ENCODE measurements at regions not wholly inside any gene's neighbourhood (a gene's known extent, or its start where the extent isn't known, plus 50 kb on each side); places are given as distances from the start of the nearest gene placed in this dataset.

DNA sequence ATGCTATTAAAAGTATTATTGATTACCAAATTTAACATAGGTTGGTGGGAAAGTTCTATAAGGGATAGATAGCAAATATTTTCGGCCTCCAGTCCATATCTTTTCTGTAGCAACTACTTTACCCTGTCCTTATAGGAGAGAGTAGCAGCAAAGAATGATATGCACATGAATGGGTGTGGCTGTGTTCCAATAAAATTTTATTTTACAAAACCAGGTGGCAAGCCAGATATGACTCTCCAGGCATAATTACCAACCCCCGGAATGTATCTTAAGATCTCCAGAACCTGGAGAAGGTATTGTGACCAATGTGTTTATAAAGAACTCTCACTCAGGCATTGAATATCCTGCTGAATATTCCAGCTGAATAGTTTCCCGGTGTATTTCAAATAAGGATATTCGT, 1461.2 kb downstream of the MAT2B start:
- Mint-ChIP-seq H3K4me3 (no peak overlapping the region), H3K36me3 (no peaks in the 10 kb centered on the region), H3K9me3 (no peaks in the 10 kb centered on the region), H3K27ac (no peak overlapping the region), H3K4me1 (no peaks in the 10 kb centered on the region), H3K27me3 (no peaks in the 10 kb centered on the region)
- no peak for ATAC-seq

DNA sequence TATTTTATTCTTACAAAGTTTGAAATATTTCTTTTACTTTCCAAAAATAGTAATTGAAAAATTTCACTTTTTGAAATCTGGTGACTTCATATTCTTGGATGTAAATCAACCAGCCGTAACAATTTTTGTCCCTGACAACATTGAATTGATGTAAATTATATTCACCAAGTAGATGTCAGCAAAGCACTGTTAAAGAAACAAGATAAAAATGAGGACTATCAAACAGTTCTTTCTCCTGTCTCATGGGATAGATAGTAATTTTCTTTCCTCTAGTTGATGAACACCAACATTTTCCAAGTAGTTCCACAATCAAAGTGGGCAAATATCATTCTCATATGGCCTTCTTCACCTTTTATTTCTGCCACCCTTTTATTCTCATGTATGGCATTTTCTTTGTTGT, 1461.9 kb downstream of the MAT2B start:
- Mint-ChIP-seq H3K4me3 (no peak overlapping the region), H3K9me3 (no peaks in the 10 kb centered on the region), H3K36me3 (no peaks in the 10 kb centered on the region), H3K27me3 (no peaks in the 10 kb centered on the region), H3K4me1 (no peaks in the 10 kb centered on the region), H3K27ac (no peak overlapping the region)
- ATAC-seq: no peak

DNA sequence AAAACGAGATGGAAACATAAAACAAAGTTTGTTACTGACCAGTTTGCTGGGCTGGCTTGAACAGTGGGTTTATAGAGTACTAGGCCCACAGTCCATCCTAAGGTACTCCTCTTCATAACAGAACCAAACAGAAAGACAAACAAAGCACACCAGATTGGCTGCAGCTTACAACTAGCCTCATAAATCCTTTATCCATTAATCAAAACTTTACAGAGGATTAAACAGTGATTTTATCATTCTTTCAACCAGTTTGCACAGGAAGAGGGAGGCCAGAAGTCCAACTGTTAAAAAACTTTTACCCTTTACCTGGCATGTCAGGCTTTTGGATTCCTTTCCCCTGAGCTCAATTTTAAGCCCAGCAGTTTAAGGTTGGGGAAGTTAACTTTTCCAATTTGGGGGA, 1467.6 kb downstream of the MAT2B start:
- Mint-ChIP-seq H3K27me3 (no peaks in the 10 kb centered on the region), H3K4me3 (no peak overlapping the region), H3K36me3 (no peaks in the 10 kb centered on the region), H3K27ac (no peak overlapping the region), H3K9me3 (peaks cover 15% of the 10 kb centered on the region), H3K4me1 (no peaks in the 10 kb centered on the region)
- no peak for ATAC-seq

DNA sequence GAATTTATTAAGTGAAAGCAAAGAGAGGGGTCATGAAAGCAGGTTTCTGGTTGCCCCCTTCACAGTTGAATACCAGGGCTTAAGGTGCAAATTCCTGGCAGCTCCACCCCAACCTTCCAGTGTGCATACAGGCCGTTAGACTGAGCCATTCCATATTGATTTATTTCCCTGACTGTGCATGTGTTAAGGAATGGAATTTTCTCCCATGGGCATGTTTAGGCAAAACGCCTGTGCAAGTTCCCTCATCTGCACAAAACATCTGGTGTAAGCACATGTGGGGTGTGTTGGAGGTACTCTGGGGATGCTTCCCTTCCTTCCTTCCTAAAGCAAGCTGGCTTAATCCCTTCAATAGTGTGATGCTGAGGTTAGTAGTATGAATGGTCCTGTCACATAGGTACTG, 1470.6 kb downstream of the MAT2B start:
- H3K36me3 Mint-ChIP-seq: no peaks in the 10 kb centered on the region
- H3K27ac Mint-ChIP-seq: no peak overlapping the region
- peaks cover 22% of the 10 kb centered on the region for H3K9me3 Mint-ChIP-seq
- no peaks in the 10 kb centered on the region for H3K27me3 Mint-ChIP-seq
- no peaks in the 10 kb centered on the region for H3K4me1 Mint-ChIP-seq
- no peak overlapping the region for H3K4me3 Mint-ChIP-seq
- ATAC-seq: no peak

DNA sequence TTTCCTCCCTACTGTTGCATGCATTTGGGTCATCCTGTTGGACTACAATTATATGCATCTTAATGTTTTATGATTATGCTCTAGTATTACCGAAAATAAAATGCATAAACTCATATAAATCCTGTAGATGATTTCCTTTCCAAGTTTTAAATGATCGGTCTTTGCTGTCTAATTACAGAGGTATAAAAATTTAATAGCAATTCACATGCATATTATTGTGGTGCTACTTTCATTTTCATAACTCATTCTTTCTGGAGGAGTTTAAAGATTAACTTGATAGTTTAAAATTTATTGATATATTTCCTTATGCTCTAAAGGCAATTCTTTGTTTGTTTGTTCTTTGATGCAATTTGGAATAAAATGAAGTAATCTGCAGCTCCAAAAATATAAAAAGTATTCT, 1475.1 kb downstream of the MAT2B start:
- Mint-ChIP-seq H3K9me3 (peaks cover 17% of the 10 kb centered on the region), H3K4me3 (no peak overlapping the region), H3K27ac (no peak overlapping the region), H3K4me1 (no peaks in the 10 kb centered on the region), H3K36me3 (no peaks in the 10 kb centered on the region), H3K27me3 (no peaks in the 10 kb centered on the region)
- ATAC-seq: no peak

DNA sequence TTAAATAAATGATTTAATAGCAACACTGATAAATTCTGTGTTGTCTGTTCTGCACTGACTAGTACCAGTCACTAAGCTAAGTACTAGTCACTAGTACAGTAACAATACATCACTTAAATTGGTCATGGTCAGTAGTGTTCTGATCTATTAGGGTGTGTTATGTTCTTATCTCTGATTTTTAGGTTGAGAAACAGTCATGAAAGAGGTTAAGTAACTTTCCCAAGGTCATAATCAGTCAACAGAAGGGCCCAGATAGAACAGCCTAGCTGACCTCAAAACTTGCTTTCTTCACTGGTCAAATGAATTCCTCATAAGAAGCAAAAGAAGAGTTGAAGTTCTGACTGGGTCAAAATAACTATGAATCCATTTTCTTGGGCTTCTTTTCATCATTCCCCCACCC, 1492.7 kb downstream of the MAT2B start:
- H3K27ac Mint-ChIP-seq: no peak overlapping the region
- H3K27me3 Mint-ChIP-seq: no peaks in the 10 kb centered on the region
- no peaks in the 10 kb centered on the region for H3K36me3 Mint-ChIP-seq
- no peaks in the 10 kb centered on the region for H3K4me1 Mint-ChIP-seq
- no peak overlapping the region for H3K4me3 Mint-ChIP-seq
- peaks cover 7% of the 10 kb centered on the region for H3K9me3 Mint-ChIP-seq
- no peak for ATAC-seq

DNA sequence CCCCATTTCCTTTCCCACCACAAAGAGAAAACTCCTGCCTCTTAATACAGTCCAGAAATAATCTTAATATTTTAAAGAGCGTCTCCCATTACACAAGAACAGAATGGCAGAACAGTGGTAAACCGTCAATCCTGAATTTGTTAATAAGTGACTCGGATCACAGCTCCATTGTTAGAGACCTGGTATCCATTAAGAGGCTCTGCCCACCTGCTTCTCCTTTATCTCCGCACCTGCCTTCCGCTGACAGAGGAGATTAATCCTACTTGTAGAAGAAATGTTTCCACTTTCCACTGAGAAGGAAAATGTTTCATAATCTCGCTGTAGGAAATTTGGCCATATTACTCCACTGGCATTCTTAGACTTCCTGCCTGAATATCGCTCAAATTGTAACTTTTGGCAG, 1493.2 kb downstream of the MAT2B start:
- no peak for ATAC-seq
- Mint-ChIP-seq H3K4me1 (no peaks in the 10 kb centered on the region), H3K27me3 (no peaks in the 10 kb centered on the region), H3K4me3 (no peak overlapping the region), H3K9me3 (peaks cover 7% of the 10 kb centered on the region), H3K36me3 (no peaks in the 10 kb centered on the region), H3K27ac (no peak overlapping the region)

DNA sequence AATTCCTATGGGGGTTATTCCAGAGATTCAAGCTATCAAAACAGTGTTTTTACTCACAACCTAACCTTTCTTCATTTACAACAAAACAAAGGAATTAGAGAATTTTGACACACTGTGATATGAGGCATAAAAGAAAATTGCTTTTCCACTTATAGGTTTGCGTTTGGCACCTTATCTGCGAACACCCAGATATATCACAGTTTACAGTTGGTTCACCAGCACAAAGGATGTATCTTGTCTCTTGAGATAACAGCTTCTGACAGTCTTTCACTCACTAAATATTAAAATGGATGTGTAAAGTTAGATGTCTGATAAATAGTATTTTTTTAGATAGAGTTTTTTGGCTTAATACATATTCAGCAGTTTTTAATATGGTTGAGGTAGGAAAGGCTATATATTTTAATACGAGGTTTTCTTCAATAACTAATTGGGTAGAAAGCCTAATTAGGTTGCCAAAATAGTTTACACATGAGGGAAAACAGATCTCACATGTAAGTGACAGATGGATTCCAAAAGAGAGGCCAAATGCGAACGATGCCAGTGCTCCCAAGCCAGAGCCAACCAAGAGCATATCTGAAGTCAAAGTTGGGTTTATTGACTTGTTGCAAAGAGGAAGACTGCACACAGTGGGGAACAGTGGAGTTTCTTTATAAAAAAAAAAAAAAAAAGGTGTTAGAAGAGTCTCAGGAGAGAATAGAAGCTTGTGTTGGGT, 1495.2 kb downstream of the MAT2B start:
- H3K27me3 Mint-ChIP-seq: no peaks in the 10 kb centered on the region
- no peak overlapping the region for H3K4me3 Mint-ChIP-seq
- ATAC-seq: no peak
- H3K4me1 Mint-ChIP-seq: no peaks in the 10 kb centered on the region
- no peaks in the 10 kb centered on the region for H3K36me3 Mint-ChIP-seq
- H3K27ac Mint-ChIP-seq: no peak overlapping the region
- peaks cover 3% of the 10 kb centered on the region for H3K9me3 Mint-ChIP-seq

DNA sequence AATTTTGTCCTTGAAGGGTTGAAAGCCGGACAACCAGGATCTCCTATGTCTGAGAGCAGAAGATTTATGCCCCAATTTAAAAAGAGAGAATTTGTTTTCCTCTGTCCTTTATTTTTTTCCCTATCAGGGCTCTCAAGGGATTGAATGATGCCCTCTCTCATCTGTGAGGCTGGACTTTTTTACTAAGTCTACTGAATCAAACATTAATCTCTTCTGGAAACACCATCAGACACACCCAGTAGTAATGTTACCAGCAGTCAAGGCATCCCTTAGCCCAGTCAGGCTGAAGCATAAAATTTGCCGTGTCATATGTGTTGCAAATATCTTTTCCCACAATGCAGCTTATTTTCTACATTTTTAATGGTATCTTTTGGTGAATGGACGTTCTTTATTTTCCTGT, 1497.9 kb downstream of the MAT2B start:
- H3K27me3 Mint-ChIP-seq: no peaks in the 10 kb centered on the region
- no peaks in the 10 kb centered on the region for H3K4me1 Mint-ChIP-seq
- ATAC-seq: no peak
- no peak overlapping the region for H3K27ac Mint-ChIP-seq
- no peaks in the 10 kb centered on the region for H3K36me3 Mint-ChIP-seq
- H3K9me3 Mint-ChIP-seq: no peaks in the 10 kb centered on the region
- no peak overlapping the region for H3K4me3 Mint-ChIP-seq

DNA sequence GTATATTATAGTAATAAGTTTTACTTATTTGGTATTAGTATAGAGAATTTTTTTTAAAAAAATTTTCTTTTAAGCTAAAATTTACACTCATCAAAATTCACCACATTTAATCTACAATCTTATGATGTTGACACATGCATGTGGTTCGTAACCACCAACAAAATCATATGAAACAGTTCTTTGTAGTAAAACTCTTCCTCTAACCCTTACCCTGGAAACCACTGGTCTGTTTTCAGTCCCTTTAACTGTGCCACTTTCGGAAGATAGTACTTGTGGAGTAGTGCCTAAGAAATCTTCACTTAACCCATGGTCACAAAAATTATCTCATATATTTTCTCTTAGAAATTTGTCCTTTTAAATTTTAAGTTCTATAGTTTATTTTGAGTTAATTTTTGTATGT, 1498.8 kb downstream of the MAT2B start:
- Mint-ChIP-seq H3K27ac (no peak overlapping the region), H3K4me1 (no peaks in the 10 kb centered on the region), H3K4me3 (no peak overlapping the region), H3K27me3 (no peaks in the 10 kb centered on the region), H3K9me3 (no peaks in the 10 kb centered on the region), H3K36me3 (no peaks in the 10 kb centered on the region)
- ATAC-seq: no peak

DNA sequence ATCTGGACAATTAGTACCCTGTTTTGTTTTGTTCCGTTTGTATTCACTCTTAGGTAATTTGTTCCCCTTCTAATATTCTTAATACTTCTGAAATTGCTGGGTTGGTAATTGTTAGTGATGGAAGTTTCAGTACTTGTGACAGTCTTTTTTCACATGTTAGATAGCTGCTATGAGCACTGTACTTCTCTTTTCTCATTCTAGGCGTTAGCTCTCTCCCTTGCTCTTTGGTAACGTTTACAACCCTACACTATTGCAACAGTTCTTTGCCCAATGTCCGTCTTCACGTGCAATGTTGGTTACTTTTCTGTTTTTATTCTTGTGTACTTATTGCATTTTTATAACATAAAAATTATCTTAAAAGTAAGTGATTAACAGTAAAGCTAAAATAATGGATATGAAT, 1509.0 kb downstream of the MAT2B start:
- no peak overlapping the region for H3K4me3 Mint-ChIP-seq
- no peak for ATAC-seq
- H3K27ac Mint-ChIP-seq: no peak overlapping the region
- H3K27me3 Mint-ChIP-seq: no peaks in the 10 kb centered on the region
- no peaks in the 10 kb centered on the region for H3K36me3 Mint-ChIP-seq
- no peaks in the 10 kb centered on the region for H3K4me1 Mint-ChIP-seq
- H3K9me3 Mint-ChIP-seq: no peaks in the 10 kb centered on the region

DNA sequence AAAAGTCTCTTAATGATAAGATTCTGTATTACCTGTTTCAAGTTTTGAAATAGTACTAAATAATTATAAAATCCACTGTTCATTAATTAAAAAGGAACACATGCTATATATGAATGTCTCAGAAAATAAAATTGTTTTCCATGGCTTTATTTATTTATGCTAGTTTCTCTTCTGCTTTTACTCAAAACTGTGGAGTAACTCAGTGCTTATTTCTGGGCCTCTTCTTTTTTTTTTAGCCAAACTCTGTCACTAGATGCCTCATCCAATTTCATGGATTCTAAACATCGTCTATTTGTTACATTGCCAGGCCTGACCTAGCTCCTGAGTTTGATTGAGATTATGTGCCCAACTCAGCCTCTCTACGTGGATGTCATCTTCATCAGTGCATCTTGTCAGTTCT, 1509.7 kb downstream of the MAT2B start:
- no peaks in the 10 kb centered on the region for H3K36me3 Mint-ChIP-seq
- H3K9me3 Mint-ChIP-seq: no peaks in the 10 kb centered on the region
- H3K4me1 Mint-ChIP-seq: no peaks in the 10 kb centered on the region
- H3K4me3 Mint-ChIP-seq: no peak overlapping the region
- H3K27ac Mint-ChIP-seq: no peak overlapping the region
- no peak for ATAC-seq
- H3K27me3 Mint-ChIP-seq: no peaks in the 10 kb centered on the region

DNA sequence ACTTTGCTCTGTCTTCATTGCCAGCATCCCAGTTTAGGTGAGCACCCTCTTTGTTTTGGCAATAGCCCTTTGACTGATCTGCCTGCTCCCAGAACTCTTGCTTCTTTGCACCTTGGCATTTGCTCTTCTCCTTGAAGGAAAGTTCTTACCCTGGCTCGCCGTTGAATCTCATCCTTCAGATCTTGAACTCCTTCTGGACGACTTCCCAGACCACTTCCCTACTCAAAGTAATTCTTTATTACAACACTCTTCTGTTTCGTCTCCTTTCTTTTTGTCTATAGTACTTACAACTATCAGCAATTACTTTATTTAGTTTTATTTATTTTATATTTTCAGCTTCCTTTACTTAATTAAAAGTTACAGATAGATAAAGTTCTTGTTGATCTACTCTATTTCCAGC, 1510.1 kb downstream of the MAT2B start:
- H3K27me3 Mint-ChIP-seq: no peaks in the 10 kb centered on the region
- no peak for ATAC-seq
- no peaks in the 10 kb centered on the region for H3K4me1 Mint-ChIP-seq
- no peaks in the 10 kb centered on the region for H3K9me3 Mint-ChIP-seq
- no peak overlapping the region for H3K4me3 Mint-ChIP-seq
- no peak overlapping the region for H3K27ac Mint-ChIP-seq
- no peaks in the 10 kb centered on the region for H3K36me3 Mint-ChIP-seq

DNA sequence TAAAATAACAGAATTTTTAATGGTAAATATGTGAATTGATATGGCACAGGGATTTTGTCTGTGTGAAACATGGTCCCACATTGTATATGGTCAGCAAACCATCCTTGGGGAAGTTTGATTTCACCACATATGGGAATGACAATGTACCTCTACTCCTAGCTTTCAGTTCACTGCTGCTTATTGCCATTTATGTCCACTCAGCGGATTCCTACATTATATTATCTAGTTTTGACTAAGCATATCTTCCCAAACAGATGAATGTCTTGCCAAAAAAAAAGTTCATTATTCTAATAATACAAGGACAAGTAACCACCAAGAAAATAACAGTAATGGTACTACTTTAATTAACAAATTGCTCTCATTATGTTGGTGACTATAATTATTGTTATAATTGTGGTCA, 1521.6 kb downstream of the MAT2B start:
- H3K4me1 Mint-ChIP-seq: no peaks in the 10 kb centered on the region
- ATAC-seq: no peak
- H3K27ac Mint-ChIP-seq: no peak overlapping the region
- H3K4me3 Mint-ChIP-seq: no peak overlapping the region
- H3K36me3 Mint-ChIP-seq: no peaks in the 10 kb centered on the region
- H3K9me3 Mint-ChIP-seq: peaks cover 5% of the 10 kb centered on the region
- H3K27me3 Mint-ChIP-seq: no peaks in the 10 kb centered on the region

DNA sequence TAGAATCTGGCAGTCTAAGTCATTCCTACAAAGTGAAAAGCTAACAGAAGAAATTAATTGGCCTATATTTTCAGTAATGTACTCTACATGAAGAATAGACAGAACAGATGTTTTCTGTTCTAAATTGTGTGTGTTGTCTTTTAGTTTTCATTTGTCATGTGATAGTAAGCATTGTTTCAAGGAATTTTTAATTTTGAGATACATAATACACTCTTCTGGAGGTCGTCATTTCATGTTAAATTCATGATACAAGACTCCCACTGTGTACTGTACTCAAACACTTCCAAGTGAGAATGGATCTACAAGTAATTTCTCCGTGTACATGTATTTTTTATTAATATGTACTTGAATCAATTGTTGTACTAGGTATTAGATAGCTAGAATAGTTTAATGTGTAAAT, 1522.9 kb downstream of the MAT2B start:
- no peak for ATAC-seq
- Mint-ChIP-seq H3K36me3 (no peaks in the 10 kb centered on the region), H3K27me3 (no peaks in the 10 kb centered on the region), H3K27ac (no peak overlapping the region), H3K9me3 (peaks cover 5% of the 10 kb centered on the region), H3K4me3 (no peak overlapping the region), H3K4me1 (no peaks in the 10 kb centered on the region)

DNA sequence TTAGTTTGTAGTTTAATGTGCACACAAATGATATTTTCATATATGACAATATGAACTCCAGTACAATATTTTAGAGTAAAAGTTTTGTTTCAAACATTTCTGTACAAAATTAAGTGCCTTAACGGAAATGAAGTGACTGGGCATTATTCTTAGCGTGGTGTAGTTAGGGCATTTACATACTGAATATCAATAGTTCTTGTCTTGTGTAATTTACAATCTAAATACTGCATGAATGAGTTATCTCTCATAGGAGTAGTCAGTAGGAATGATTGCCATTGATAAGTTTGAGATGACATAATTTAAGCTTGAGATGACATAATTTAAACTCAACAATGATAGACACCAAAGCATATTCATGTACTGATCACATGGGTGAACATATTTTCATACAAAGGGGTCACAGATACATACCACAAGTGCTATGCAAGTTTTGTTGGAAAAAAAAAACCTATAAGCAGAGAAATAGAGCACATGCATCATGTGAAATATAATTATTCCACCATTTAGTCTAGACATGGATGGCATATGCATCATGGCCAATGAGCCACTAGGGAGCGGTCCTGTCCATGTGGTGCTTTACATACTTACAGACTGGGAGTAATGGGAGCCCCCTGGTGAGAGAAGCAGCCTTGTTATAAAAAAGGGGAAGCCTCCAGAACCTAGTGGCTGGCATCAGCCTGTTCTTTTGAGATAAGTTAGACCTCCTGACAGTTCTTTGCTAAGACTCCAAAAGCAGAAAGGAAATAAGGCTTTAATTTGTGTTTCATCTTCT, 1523.9 kb downstream of the MAT2B start:
- no peak overlapping the region for H3K4me3 Mint-ChIP-seq
- H3K4me1 Mint-ChIP-seq: no peaks in the 10 kb centered on the region
- H3K36me3 Mint-ChIP-seq: no peaks in the 10 kb centered on the region
- H3K27ac Mint-ChIP-seq: no peak overlapping the region
- no peaks in the 10 kb centered on the region for H3K27me3 Mint-ChIP-seq
- ATAC-seq: no peak
- peaks cover 5% of the 10 kb centered on the region for H3K9me3 Mint-ChIP-seq
